Osteocyte (in vitro differentiated cells): ENCODE measurements at regions not wholly inside any gene's neighbourhood (a gene's known extent, or its start where the extent isn't known, plus 50 kb on each side); places are given as distances from the start of the nearest gene placed in this dataset.

Experiments used
- DNase-seq: peaks from one replicate; pipeline ENCODE4 v3.0.0; 2021; ENCODE audit warnings: mixed read lengths; ENCODE audit not compliant: unreplicated experiment; ENCODE audit errors: extremely low spot score
- H3K27ac Mint-ChIP-seq: one replicate; pipeline ENCODE4 v1.8.0; 2021; ENCODE audit warnings: mild to moderate bottlenecking, mixed read lengths; ENCODE audit not compliant: unreplicated experiment
- H3K27me3 Mint-ChIP-seq: one replicate; pipeline ENCODE4 v1.8.0; 2021; ENCODE audit warnings: mixed read lengths; ENCODE audit not compliant: unreplicated experiment
- H3K36me3 Mint-ChIP-seq: one replicate; pipeline ENCODE4 v1.8.0; 2021; ENCODE audit warnings: mixed read lengths; ENCODE audit not compliant: unreplicated experiment
- H3K4me1 Mint-ChIP-seq: one replicate; pipeline ENCODE4 v1.8.0; 2021; ENCODE audit warnings: mixed read lengths; ENCODE audit not compliant: unreplicated experiment
- H3K4me3 Mint-ChIP-seq: one replicate; pipeline ENCODE4 v1.8.0; 2021; ENCODE audit warnings: mild to moderate bottlenecking, moderate library complexity, mixed read lengths; ENCODE audit not compliant: unreplicated experiment
- H3K9me3 Mint-ChIP-seq: one replicate; pipeline ENCODE4 v1.8.0; 2021; ENCODE audit warnings: mixed read lengths; ENCODE audit not compliant: unreplicated experiment
- CTCF ChIP-seq: fragments of 200-600 bp; sonication (generic); IDR thresholded peaks from 2 replicates; pipeline ENCODE4 v1.5.0; 2021; ENCODE audit warnings: antibody characterized with exemption, mild to moderate bottlenecking, moderate library complexity

- no peaks in the 10 kb centered on the region for H3K27me3 Mint-ChIP-seq
- H3K9me3 Mint-ChIP-seq: no peaks in the 10 kb centered on the region
- H3K36me3 Mint-ChIP-seq: no peaks in the 10 kb centered on the region
- no peaks in the 10 kb centered on the region for H3K4me1 Mint-ChIP-seq
- no peak overlapping the region for H3K4me3 Mint-ChIP-seq
- no peak overlapping the region for H3K27ac Mint-ChIP-seq
- no peak for DNase-seq
- TF ChIP-seq CTCF: no peak
Observed at GRCh38 chr3:106078635-106079034, 209.8 kb upstream of the CBLB start.

- H3K4me1 Mint-ChIP-seq: no peaks in the 10 kb centered on the region
- no peaks in the 10 kb centered on the region for H3K36me3 Mint-ChIP-seq
- no peaks in the 10 kb centered on the region for H3K9me3 Mint-ChIP-seq
- no peak overlapping the region for H3K4me3 Mint-ChIP-seq
- H3K27ac Mint-ChIP-seq: no peak overlapping the region
- no peaks in the 10 kb centered on the region for H3K27me3 Mint-ChIP-seq
- no peak for DNase-seq
- TF ChIP-seq CTCF: no peak
Observed at GRCh38 chr3:106082616-106083015, 213.8 kb upstream of the CBLB start.

- Mint-ChIP-seq H3K27ac (no peak overlapping the region), H3K4me1 (no peaks in the 10 kb centered on the region), H3K4me3 (no peak overlapping the region), H3K9me3 (no peaks in the 10 kb centered on the region), H3K36me3 (no peaks in the 10 kb centered on the region), H3K27me3 (no peaks in the 10 kb centered on the region)
- no peak for TF ChIP-seq CTCF
- no peak for DNase-seq
Observed at GRCh38 chr3:106083207-106083606, 214.4 kb upstream of the CBLB start.

GRCh38 chr3:106083854-106084253 lies 215.0 kb upstream of the CBLB start:
- Mint-ChIP-seq H3K9me3 (no peaks in the 10 kb centered on the region), H3K27me3 (no peaks in the 10 kb centered on the region), H3K4me1 (no peaks in the 10 kb centered on the region), H3K36me3 (no peaks in the 10 kb centered on the region), H3K27ac (no peak overlapping the region), H3K4me3 (no peak overlapping the region)
- DNase-seq: no peak
- TF ChIP-seq CTCF: no peak

- Mint-ChIP-seq H3K27me3 (no peaks in the 10 kb centered on the region), H3K27ac (no peak overlapping the region), H3K4me3 (no peak overlapping the region), H3K36me3 (no peaks in the 10 kb centered on the region), H3K9me3 (no peaks in the 10 kb centered on the region), H3K4me1 (no peaks in the 10 kb centered on the region)
- no peak for DNase-seq
- TF ChIP-seq CTCF: no peak
Observed at GRCh38 chr3:106086038-106086437, 217.2 kb upstream of the CBLB start.
